ENCODE measurements at regions not wholly inside any gene's neighbourhood (a gene's known extent, or its start where the extent isn't known, plus 50 kb on each side); places are given as distances from the start of the nearest gene placed in this dataset.

DNA sequence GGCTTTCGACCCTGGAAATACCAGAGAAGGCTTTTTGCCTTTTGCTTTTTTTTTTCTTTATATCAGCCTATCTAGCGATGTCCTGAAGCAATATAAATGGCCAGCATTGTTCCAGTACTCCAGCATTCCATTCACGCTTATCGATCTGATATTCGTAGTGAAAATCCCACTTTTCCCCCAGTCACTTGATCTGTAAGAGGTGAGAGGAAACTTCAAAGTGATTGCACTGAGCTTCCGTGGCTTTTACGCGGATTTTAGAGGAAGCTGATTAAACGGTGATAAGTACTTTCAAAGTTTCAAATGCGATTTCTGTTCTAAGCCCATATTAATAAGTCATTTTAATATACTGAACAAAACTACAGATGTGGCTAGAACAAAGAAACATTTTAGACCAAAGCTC is 725.5 kb downstream of the TRIML1 start:
- no peaks in the 10 kb centered on the region for H3K36me3 ChIP-seq (ENCODE audit: control insufficient read depth in 2 of 2, insufficient read depth in 1 of 2, low read length in 2 of 2)
- TF ChIP-seq, protein P1, sequence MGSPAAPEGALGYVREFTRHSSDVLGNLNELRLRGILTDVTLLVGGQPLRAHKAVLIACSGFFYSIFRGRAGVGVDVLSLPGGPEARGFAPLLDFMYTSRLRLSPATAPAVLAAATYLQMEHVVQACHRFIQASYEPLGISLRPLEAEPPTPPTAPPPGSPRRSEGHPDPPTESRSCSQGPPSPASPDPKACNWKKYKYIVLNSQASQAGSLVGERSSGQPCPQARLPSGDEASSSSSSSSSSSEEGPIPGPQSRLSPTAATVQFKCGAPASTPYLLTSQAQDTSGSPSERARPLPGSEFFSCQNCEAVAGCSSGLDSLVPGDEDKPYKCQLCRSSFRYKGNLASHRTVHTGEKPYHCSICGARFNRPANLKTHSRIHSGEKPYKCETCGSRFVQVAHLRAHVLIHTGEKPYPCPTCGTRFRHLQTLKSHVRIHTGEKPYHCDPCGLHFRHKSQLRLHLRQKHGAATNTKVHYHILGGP (tag by site-specific recombination; IDR thresholded peaks at IDR 0.05): no peak
- no peak for TF ChIP-seq ZNF366 (tag by site-specific recombination; conservative IDR thresholded peaks at IDR 0.05)
- TF ChIP-seq, protein P2, sequence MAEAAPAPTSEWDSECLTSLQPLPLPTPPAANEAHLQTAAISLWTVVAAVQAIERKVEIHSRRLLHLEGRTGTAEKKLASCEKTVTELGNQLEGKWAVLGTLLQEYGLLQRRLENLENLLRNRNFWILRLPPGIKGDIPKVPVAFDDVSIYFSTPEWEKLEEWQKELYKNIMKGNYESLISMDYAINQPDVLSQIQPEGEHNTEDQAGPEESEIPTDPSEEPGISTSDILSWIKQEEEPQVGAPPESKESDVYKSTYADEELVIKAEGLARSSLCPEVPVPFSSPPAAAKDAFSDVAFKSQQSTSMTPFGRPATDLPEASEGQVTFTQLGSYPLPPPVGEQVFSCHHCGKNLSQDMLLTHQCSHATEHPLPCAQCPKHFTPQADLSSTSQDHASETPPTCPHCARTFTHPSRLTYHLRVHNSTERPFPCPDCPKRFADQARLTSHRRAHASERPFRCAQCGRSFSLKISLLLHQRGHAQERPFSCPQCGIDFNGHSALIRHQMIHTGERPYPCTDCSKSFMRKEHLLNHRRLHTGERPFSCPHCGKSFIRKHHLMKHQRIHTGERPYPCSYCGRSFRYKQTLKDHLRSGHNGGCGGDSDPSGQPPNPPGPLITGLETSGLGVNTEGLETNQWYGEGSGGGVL (tag by site-specific recombination; IDR thresholded peaks at IDR 0.05): no peak
- TF ChIP-seq, protein P3, sequence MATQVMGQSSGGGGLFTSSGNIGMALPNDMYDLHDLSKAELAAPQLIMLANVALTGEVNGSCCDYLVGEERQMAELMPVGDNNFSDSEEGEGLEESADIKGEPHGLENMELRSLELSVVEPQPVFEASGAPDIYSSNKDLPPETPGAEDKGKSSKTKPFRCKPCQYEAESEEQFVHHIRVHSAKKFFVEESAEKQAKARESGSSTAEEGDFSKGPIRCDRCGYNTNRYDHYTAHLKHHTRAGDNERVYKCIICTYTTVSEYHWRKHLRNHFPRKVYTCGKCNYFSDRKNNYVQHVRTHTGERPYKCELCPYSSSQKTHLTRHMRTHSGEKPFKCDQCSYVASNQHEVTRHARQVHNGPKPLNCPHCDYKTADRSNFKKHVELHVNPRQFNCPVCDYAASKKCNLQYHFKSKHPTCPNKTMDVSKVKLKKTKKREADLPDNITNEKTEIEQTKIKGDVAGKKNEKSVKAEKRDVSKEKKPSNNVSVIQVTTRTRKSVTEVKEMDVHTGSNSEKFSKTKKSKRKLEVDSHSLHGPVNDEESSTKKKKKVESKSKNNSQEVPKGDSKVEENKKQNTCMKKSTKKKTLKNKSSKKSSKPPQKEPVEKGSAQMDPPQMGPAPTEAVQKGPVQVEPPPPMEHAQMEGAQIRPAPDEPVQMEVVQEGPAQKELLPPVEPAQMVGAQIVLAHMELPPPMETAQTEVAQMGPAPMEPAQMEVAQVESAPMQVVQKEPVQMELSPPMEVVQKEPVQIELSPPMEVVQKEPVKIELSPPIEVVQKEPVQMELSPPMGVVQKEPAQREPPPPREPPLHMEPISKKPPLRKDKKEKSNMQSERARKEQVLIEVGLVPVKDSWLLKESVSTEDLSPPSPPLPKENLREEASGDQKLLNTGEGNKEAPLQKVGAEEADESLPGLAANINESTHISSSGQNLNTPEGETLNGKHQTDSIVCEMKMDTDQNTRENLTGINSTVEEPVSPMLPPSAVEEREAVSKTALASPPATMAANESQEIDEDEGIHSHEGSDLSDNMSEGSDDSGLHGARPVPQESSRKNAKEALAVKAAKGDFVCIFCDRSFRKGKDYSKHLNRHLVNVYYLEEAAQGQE (tag by site-specific recombination; IDR thresholded peaks at IDR 0.05): no peak
- no peak for TF ChIP-seq ZNF585B (tag by site-specific recombination; IDR thresholded peaks at IDR 0.05)
- TF ChIP-seq, protein P4, sequence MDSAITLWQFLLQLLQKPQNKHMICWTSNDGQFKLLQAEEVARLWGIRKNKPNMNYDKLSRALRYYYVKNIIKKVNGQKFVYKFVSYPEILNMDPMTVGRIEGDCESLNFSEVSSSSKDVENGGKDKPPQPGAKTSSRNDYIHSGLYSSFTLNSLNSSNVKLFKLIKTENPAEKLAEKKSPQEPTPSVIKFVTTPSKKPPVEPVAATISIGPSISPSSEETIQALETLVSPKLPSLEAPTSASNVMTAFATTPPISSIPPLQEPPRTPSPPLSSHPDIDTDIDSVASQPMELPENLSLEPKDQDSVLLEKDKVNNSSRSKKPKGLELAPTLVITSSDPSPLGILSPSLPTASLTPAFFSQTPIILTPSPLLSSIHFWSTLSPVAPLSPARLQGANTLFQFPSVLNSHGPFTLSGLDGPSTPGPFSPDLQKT (IDR thresholded peaks at IDR 0.05; ENCODE audit: borderline replicate concordance, low read depth, low read length): no peak
- TF ChIP-seq EGR2 (tag by site-specific recombination; IDR thresholded peaks at IDR 0.05; ENCODE audit: low read depth): no peak
- TF ChIP-seq PRDM1 (tag by site-specific recombination; IDR thresholded peaks at IDR 0.05): no peak
- TF ChIP-seq ZBTB20 (tag by site-specific recombination; IDR thresholded peaks at IDR 0.05): no peak
- TF ChIP-seq HOXD13 (CRISPR knock-in tag; IDR thresholded peaks at IDR 0.05; ENCODE audit: borderline replicate concordance): no peak
- TF ChIP-seq ZNF707 (tag by site-specific recombination; IDR thresholded peaks at IDR 0.05): no peak
- TF ChIP-seq BCL11A (tag by site-specific recombination; IDR thresholded peaks at IDR 0.05; ENCODE audit: low read depth): no peak
- TF ChIP-seq, protein P5, sequence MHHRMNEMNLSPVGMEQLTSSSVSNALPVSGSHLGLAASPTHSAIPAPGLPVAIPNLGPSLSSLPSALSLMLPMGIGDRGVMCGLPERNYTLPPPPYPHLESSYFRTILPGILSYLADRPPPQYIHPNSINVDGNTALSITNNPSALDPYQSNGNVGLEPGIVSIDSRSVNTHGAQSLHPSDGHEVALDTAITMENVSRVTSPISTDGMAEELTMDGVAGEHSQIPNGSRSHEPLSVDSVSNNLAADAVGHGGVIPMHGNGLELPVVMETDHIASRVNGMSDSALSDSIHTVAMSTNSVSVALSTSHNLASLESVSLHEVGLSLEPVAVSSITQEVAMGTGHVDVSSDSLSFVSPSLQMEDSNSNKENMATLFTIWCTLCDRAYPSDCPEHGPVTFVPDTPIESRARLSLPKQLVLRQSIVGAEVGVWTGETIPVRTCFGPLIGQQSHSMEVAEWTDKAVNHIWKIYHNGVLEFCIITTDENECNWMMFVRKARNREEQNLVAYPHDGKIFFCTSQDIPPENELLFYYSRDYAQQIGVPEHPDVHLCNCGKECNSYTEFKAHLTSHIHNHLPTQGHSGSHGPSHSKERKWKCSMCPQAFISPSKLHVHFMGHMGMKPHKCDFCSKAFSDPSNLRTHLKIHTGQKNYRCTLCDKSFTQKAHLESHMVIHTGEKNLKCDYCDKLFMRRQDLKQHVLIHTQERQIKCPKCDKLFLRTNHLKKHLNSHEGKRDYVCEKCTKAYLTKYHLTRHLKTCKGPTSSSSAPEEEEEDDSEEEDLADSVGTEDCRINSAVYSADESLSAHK (tag by site-specific recombination; IDR thresholded peaks at IDR 0.05): no peak
- TF ChIP-seq, protein P6, sequence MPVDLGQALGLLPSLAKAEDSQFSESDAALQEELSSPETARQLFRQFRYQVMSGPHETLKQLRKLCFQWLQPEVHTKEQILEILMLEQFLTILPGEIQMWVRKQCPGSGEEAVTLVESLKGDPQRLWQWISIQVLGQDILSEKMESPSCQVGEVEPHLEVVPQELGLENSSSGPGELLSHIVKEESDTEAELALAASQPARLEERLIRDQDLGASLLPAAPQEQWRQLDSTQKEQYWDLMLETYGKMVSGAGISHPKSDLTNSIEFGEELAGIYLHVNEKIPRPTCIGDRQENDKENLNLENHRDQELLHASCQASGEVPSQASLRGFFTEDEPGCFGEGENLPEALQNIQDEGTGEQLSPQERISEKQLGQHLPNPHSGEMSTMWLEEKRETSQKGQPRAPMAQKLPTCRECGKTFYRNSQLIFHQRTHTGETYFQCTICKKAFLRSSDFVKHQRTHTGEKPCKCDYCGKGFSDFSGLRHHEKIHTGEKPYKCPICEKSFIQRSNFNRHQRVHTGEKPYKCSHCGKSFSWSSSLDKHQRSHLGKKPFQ (tag by site-specific recombination; IDR thresholded peaks at IDR 0.05): no peak
- no peak for TF ChIP-seq WT1 (tag by site-specific recombination; IDR thresholded peaks at IDR 0.05)
- no peak for TF ChIP-seq ZNF768 (tag by site-specific recombination; IDR thresholded peaks at IDR 0.05)
- TF ChIP-seq YY1 (tag by site-specific recombination; IDR thresholded peaks at IDR 0.05): no peak
- no peak for TF ChIP-seq ZNF114 (tag by site-specific recombination; IDR thresholded peaks at IDR 0.05)
- no peak for TF ChIP-seq ZNF202 (tag by site-specific recombination; IDR thresholded peaks at IDR 0.05; ENCODE audit: borderline replicate concordance)
- no peak for TF ChIP-seq ZNF335 (tag by site-specific recombination; conservative IDR thresholded peaks at IDR 0.05)
- ChIA-PET CTCF (no interaction called here), POLR2A (no interaction called here)
- no peak overlapping the region for H3K4me3 ChIP-seq (ENCODE audit: low read depth, low read length)
- no peak overlapping the region for H3K27ac ChIP-seq (ENCODE audit: extremely low read depth, low read depth, low read length)
- no peaks in the 10 kb centered on the region for H3K9me3 ChIP-seq (ENCODE audit: control insufficient read depth, insufficient read depth, low read depth, low read length)
- no peaks in the 10 kb centered on the region for H3K4me1 ChIP-seq (ENCODE audit: control insufficient read depth, insufficient read depth, low read length)
